ENCODE measurements at regions not wholly inside any gene's neighbourhood (a gene's known extent, or its start where the extent isn't known, plus 50 kb on each side); places are given as distances from the start of the nearest gene placed in this dataset.
"Not testable (repeated sequence)": the region's sequence is repeated elsewhere in the genome, so short reads cannot be mapped to it uniquely, and the experiment has no call there.

- not testable (repeated sequence) for DNase-seq (ENCODE audit: low read depth)
Observed at GRCh38 chr15:85264614-85265190, 115.7 kb upstream of the AKAP13 start.

DNA sequence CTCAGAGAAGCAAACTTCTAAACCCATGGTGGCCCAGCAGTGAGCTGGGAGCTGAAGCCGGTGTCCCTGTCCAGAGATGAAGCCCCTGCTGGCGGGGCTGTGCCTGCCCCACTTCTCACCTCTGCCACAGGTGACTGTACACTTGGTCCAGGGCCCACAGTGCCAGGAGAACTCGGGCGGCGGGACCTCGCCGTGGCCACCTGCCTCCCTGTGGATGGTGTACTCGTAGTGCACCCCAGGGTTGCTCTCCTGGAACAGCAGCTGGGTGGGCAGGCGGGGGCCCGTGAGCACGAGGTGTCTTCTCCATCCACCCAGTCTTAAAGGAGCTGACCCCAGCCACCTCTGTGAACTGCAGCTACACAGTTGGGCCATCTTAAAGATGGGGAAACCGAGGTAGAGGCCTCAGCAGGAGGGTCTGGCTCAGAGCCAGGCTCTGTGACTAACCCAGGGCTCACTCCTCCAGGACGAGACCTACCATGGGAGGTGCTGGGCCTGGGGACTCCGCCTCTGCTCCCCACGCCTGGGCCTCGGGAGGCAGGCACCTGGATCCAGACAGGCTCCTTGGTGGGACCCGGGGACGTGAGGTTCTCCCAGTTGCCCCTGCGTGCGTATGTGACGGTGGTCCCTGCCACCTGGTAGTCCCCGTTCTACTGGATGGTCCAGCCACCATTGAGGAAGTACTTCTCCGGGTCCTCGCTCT, 113.1 kb upstream of the AKAP13 start:
- DNase-seq (ENCODE audit: low read depth), result not testable (repeated sequence)

- DNase-seq (ENCODE audit: low read depth), result no peak
Observed at GRCh38 chr15:85274315-85275050, 105.9 kb upstream of the AKAP13 start.

DNA sequence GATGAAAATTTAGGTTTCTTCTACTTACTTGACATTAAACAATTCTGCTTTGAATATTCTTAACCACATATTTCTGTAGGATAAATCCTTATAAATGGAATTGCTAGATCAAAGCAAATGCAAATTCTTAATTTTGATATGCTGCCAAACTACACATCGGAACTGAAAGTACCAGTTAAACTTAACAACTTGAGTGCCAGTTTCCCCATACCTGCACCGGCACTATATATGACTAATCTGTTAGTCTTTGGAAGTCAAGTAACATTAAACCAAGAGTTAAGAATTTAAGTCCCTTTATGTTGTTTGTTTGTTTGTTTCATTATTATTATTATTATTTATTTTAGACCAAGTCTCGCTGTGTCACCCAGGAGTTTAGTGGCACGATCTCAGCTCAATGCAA, 103.9 kb upstream of the AKAP13 start:
- DNase-seq (ENCODE audit: low read depth), result no peak

DNA sequence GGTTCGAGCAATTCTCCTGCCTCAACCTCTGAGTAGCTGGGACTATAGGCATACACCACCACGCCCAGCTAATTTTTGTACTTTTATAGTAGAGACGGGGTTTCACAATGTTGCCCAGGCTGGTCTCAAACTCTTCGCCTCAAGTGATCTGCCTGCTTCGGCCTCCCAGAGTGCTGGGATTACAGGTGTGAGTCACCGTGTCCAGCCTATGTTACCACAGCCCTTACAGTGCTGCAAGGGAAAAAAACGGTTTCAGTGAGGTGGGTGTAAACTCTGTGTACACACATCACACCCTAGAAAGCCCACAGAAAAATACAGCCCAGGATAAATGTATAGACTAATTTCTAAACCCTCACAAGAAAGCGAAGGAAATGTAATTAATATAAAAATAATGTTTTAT, 103.5 kb upstream of the AKAP13 start:
- DNase-seq (ENCODE audit: low read depth), result no peak

DNA sequence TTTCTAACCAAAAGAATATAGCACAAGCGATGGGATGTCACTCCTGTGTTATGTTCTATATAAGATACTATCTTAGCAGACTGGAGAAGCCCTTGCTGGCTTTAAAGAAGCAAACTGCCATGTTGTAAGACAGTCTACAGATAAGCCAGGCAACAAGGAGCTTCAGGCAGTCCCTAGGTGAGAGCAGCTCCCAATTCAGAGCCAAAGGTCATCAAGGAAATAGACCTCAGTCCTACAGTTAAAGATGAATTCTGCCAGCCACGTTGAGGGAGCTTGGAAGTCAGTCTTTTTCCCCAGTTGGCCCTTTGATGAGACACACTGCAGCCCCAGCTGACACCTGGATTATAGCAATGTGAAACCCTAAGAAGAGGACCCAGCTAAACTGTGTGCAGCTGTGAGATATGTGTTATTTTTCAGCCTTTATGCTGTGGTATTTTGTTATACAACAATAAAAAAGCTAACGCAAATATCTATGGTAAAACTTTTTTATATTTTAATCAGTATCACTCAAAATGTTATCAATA, 102.5 kb upstream of the AKAP13 start:
- DNase-seq (ENCODE audit: low read depth), result no peak

DNA sequence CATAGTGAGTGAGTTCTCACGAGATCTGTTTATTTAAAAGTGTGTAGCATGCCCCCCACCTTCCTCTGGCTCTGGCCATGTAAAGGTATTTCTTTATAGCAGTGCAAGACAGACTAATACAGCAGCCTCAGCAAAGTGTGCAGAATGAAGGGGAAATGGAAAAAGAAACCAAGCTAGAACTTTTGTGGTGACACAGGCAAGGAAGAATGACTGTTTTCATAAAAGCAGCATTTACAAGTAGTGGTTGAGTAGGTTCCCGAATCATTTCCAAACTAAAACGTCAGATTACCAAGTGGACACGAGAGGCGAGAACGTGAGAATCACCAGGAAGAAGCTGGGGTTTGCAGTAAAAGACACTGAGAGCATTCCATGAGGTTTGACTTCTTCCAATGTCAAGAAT, 100.2 kb upstream of the AKAP13 start:
- no peak for DNase-seq (ENCODE audit: low read depth)

GRCh38 chr15:85281293-85281882, 99.0 kb upstream of the AKAP13 start:
- no peak for DNase-seq (ENCODE audit: low read depth)

DNA sequence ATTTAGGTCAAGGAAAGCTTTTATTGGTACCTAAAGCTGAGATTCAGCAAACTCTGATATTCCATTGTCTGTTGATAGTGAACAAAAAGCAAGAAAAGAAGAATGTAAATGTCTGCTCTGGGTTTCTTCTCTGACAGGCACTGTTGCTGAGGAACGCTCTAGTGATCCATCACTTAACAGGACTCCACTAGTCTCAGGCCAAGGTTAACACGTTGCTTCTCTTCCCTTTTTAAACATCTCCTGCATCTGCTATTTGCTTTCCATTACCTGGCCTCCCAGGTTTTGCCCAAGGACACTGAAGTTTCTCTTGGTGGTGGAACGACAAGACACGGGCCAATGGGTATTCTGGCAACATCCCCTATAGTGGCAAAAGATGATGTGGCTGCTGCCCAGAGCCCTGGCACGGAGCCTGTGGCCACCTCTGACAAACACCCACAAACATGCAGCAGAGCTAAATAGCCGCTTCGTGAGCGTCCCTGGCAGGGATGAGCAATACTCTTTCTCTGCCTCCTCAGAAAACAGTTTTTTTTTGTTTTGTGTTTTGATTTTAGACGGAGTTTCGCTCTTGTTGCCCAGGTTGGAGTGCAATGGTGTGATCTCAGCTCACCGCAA, 97.8 kb upstream of the AKAP13 start:
- DNase-seq (ENCODE audit: low read depth), result peak; percentile 29

DNA sequence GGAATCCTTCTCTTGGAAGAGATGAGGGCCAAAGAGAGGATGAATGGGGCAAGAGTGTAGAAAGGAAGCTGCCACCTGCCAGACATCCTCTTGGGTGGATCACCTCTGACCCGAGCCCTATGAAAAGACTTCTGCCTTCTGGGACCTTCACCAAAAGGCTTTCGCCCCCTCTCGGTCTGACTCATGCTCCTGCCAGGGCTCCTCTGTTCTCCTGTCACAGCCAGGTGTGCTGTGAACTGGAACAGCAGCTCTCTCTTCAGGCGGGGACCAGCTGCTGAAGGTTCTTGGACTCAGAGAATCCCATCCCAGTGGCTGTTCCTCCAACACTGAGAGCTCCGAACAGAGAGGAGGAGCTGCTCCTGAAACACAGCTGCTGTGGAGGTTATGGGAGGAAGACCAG, 96.6 kb upstream of the AKAP13 start:
- DNase-seq (ENCODE audit: low read depth), result not testable (repeated sequence)

DNA sequence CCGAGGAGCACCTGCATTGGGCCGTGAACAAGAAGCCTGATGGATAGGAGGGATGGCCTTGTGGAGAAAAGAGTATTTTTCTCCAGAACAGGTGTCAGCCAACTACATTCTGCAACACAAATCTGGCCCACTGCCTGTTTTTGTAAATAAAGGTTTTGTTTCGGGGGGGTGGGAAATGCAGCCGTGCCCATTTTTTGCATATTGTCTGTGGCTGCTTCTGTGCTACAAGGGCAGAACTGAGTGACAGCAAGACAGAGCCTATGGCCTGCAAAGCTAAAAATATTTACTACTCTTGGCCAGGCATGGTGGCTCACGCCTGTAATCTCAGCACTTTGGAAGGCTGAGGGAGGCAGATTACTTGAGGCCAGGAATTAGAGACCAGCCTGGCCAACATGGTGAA, 95.9 kb upstream of the AKAP13 start:
- no peak for DNase-seq (ENCODE audit: low read depth)

DNA sequence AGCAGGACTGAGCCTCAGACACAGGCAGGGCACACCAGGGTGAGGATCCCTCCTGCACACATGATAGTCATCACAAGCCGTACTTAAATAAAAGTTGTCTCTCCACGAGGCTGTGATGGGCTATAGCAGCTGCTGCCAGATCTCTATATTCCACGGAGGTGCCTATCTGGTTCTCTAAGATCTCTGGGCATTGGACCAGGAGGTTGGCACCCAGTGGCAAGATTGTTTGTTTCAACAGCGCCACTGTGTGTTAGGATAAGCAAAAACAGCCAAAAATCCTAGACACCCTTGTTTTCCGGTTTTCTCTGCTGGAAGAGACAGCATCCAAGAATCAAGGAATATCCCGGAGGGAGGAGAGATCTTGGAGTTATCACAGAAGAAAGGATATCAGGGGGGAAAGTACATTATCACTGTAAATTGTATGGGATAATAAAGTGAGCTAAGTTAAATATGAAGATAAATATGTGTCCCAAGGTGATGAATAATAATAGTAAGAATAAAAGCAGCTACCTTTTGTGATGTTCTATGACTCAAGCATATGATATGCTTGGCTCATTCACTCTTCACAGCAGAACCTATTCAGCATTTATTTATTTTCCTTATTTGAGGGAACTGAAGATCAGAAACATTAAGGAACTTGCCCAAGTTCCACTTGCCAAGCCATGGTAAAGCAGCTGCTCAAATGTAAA, 90.6 kb upstream of the AKAP13 start:
- no peak for DNase-seq (ENCODE audit: low read depth)

GRCh38 chr15:85292583-85292982, 87.8 kb upstream of the AKAP13 start:
- DNase-seq (ENCODE audit: low read depth), result not testable (repeated sequence)

- DNase-seq (ENCODE audit: low read depth), result peak; percentile 53
Observed at GRCh38 chr15:85296615-85297402, 83.6 kb upstream of the AKAP13 start.

- DNase-seq (ENCODE audit: low read depth), result no peak
Observed at GRCh38 chr15:85297537-85297936, 82.9 kb upstream of the AKAP13 start.

DNA sequence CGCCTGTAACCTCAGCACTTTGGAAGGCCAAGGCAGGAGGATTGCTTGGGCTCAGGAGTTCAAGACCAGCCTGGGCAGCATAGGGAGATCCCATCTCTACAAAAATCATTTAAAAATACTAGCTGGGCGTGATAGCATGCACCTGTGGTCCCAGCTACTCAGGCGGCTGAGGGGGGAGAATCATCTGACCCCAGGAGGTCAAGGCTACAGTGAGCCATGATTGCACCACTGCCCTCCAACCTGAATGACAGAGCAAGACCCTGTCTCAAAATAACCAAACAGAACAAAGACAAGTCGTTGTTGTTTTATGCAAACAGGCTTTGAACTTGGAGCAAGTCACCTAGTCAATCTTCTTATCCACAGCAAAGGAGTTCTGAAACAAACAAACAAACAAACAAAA, 82.0 kb upstream of the AKAP13 start:
- no peak for DNase-seq (ENCODE audit: low read depth)

- no peak for DNase-seq (ENCODE audit: low read depth)
Observed at GRCh38 chr15:85298941-85299340, 81.5 kb upstream of the AKAP13 start.

DNA sequence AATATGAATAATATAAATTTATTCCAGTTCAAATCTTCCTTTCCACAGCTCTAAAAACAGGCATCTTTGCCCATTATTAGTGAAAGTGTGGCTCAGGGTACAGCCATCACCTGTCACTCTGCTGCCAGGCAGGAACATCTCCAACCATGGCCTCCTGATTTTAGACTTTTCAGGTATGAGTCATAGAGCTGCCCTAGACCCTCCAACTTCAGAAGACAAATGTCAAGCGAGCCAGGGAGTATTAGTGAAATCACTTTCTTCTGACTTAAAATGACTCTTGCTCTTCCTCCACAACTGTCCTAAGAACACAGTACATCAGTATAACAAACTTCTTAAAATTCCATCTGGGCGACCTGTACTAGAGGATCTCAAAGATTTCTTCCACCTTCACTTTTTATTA, 78.1 kb upstream of the AKAP13 start:
- DNase-seq (ENCODE audit: low read depth), result no peak

DNA sequence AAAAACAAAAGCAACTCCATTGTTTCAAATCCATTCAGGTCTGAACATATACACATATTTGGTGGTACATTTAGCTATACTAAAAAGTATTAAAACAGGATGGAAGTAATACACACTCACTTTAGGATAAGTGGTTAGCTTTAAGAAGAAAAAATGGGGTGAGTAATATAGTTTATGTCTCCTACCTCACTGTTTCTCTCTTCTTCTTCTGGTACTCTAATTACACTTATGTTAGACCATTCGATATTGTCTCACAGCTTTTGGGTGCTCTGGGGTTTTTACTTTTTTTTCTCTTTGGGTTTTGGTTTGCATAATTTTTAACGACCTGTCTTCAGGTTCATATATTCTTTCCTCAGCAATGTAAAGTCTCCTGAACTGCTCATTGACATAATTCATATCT, 75.4 kb upstream of the AKAP13 start:
- no peak for DNase-seq (ENCODE audit: low read depth)

GRCh38 chr15:85306946-85307686, 73.3 kb upstream of the AKAP13 start:
- no peak for DNase-seq (ENCODE audit: low read depth)
